Epithelial cell of esophagus (primary cell): ENCODE measurements at regions not wholly inside any gene's neighbourhood (a gene's known extent, or its start where the extent isn't known, plus 50 kb on each side); places are given as distances from the start of the nearest gene placed in this dataset.
"Not testable (repeated sequence)": the region's sequence is repeated elsewhere in the genome, so short reads cannot be mapped to it uniquely, and the experiment has no call there.

Experiments used
- DNase-seq: peaks from one replicate; pipeline ENCODE4 v3.0.0; 2010; ENCODE audit warnings: low read depth
- H3K4me3 ChIP-seq: 2 replicates; pipeline ENCODE4 v1.5.1; 2011; ENCODE audit warnings: mild to moderate bottlenecking, low read length, control low read depth
- TF ChIP-seq, protein P1 (sequence below): IDR thresholded peaks from 2 replicates; pipeline ENCODE4 v1.5.1; 2011; ENCODE audit warnings: low read depth, mild to moderate bottlenecking, low read length, control low read depth, inconsistent platforms; ENCODE audit not compliant: insufficient read depth; ENCODE audit errors: missing control alignments

DNA sequence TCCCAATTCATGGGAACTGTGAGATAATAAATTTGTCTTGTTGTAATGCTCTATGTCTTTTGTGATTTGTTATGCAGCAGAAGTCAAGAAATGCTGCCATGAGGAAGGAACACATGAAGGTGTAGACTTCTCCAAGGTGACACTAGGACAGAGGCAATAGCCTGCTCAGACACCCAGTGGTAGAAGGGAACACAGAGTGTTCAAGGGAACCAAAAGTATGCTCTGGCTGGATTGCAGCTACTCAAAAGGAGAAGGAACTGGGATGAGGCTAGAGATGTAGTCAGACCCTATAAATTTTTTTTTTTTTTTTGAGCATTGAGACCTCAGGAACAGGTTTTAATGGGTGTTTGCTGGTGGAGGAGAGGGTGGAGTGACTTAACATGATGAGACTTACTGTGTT, 232.5 kb downstream of the PARP8 start:
- TF ChIP-seq, protein P1, sequence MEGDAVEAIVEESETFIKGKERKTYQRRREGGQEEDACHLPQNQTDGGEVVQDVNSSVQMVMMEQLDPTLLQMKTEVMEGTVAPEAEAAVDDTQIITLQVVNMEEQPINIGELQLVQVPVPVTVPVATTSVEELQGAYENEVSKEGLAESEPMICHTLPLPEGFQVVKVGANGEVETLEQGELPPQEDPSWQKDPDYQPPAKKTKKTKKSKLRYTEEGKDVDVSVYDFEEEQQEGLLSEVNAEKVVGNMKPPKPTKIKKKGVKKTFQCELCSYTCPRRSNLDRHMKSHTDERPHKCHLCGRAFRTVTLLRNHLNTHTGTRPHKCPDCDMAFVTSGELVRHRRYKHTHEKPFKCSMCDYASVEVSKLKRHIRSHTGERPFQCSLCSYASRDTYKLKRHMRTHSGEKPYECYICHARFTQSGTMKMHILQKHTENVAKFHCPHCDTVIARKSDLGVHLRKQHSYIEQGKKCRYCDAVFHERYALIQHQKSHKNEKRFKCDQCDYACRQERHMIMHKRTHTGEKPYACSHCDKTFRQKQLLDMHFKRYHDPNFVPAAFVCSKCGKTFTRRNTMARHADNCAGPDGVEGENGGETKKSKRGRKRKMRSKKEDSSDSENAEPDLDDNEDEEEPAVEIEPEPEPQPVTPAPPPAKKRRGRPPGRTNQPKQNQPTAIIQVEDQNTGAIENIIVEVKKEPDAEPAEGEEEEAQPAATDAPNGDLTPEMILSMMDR, result no peak
- H3K4me3 ChIP-seq, result no peak overlapping the region
- DNase-seq, result no peak

DNA sequence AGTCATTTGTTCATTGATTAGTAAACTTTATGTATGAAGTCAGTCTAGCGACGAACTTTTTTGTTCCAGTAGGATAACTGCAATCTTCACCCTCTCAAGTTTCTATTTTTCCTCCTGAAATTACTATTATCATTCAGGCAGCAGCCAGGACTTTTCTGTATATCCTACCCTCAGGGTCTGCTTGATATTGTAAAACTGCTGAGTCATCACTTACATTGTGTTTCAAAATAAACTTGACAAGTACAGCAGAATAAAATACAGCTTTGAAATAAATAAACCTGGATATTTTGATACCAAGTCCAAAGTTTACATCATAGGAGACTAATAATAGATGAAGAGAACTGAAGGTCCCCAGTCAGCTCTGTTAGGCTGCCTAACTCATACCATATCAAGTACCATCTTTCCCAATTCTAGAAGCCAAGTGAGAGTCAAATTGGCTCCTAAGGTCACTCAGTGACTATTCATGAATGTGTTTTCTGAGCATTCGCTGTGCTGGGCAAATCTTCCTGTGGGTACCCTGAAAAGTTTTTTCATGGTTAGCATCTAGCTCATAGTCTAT, 234.6 kb downstream of the PARP8 start:
- H3K4me3 ChIP-seq, result no peak overlapping the region
- no peak for DNase-seq
- TF ChIP-seq, protein P1, result no peak

DNA sequence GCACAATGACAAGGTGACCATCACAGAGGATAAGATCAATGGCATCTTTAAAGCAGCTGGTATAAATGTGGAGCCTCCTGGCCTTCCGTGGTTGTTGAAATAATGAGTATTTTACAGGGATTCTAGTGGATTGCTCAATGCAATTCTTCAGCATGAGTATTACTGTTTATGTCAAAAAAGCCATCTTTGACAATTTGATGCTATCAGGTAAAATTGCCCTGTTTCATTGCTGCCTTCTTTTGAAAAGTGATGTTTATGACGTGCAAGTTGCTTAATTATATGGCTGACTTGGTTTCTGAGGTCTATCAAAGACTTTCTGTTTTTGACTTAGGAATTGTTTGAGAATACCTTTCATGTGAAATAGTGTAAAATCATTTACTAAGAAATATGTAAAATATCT, 237.2 kb downstream of the PARP8 start:
- TF ChIP-seq, protein P1, result no peak

DNA sequence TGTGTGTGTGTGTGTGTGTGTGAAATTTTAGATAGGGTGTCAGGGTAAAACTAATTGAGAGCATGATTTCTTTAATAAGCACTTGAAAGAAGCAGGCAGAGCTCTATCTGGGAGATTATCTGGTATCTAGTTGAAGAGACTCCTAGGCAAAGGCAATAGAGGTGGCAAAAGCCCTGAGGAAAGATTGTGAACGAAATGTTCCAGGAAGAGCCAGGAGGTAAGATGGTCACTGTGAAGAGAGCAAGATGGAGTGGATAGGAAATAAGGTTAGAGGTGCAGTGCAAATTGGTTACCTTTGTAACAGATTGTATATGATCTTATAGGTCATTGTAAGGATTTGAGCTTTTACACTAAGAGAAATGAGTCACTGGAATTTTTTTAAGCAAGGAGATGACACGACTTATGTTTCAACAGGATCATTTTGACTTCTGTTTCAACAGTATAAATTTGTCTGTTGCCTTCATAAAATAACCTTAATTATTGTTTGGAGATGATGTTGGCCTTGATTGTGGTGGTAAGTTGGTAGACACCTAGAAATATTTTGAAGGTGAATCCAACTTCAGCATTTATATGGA, 239.6 kb downstream of the PARP8 start:
- DNase-seq, result peak; percentile 13
- H3K4me3 ChIP-seq, result no peak overlapping the region
- TF ChIP-seq, protein P1, result no peak

More for the DNA sequence above, 237.2 kb downstream of the PARP8 start:
- H3K4me3 ChIP-seq, result no peak overlapping the region
- no peak for DNase-seq

DNA sequence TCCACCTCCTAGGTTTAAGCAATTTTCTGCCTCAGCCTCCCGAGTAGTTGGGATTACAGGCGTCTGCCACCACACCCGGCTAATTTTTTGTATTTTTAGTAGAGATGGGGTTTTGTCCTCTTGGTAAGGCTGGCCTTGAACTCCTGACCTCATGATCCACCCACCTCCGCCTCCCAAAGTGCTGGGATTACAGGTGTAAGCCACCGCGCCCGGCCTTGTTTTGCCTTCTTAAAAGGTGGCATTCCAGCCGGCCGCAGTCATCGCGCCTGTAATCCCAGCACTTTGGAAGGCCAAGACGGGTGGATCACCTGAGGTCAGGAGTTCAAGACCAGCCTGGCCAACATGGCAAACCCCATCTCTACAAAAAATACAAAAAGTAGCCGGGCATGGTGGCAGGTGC, 253.7 kb downstream of the PARP8 start:
- not testable (repeated sequence) for DNase-seq, H3K4me3 ChIP-seq

DNA sequence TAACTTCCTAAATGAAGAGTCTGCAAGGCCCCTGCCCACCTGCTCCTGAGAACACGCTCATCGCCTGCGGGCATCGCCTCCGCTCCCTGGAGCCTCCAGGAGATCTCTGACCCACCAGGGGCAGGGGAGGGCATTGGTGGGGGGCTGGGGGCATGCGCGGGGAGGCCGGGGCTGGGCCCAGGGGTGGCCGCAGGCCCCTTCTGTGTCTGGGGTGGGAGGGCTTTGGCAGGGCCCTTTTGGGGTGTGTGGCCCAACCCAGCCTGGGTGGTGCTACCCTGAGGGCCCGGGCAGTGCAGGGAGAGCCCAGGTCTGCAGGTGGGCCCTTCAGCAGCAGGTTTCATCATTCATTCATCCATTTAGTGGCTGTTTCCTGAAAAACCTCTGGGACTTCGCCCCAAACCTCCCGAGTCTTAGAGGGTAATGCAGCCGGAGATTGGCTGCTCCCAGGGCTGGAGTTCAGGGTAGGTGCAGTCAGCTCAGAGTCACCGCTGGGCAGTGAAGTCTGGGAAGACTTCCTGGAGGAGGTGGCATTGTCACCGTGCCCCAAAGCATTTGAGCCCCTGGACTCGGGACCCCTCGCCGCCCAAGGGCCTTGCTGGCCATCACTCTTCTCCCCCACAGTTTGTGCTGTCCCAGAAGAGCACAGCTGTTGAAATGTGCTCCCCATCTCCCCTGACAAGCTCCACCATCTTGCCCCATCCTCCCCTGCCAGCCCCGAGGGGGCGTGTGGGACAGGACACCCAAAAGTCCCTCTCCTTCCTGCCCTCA, 255.1 kb downstream of the PARP8 start:
- no peak for DNase-seq
- H3K4me3 ChIP-seq, result no peak overlapping the region
- TF ChIP-seq, protein P1, result no peak

DNA sequence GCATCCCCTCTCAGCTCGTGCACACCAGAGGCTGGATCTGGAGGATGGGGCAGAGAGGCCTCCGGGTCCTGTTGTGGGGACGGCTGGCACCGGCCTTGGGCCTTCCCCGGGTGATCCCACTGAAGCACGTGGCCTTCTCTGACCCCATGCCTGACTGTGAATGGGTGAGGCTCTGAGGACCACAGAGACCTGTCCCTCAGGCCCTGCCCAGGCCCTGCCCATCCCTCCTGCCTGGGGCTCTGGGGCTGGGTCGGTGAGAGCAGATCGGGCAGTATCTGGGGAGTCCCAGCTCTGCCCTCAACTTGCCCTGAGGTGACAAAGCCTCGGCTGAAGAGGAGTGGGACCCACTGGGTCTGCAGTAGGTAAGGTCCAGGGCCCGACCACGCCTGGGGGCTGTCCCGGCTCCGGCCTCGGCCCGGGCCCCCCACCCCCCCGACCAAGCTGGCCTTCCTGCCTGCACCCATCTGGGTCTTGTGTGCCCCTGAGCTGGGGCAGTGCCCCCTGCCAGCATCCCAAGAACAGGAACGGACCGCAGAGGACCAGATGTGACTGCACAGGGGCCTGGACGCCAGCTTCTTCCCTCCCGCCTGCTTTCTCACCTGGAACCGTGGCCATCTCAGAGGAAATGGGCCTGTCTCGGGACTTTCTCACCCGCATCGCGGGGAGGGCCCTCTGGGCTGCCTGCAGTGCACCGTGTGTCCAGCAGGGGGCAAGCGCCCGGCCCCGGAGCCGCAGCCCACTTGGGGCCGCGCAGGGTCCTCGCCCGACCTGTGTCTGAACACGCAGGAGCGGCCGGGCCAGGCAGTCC, 255.9 kb downstream of the PARP8 start:
- not testable (repeated sequence) for H3K4me3 ChIP-seq, DNase-seq
